Esophagus muscularis mucosa (tissue), 4 donors: ENCODE measurements at regions not wholly inside any gene's neighbourhood (a gene's known extent, or its start where the extent isn't known, plus 50 kb on each side); places are given as distances from the start of the nearest gene placed in this dataset.

ENCODE experiments used
- EP300 ChIP-seq: sonication (generic); formaldehyde crosslinking; IDR thresholded peaks from one replicate; pipeline ENCODE4 v1.6.1; 2017; ENCODE audit warnings: antibody characterized with exemption
- POLR2A ChIP-seq: fragments of 450-650 bp; IDR thresholded peaks from one replicate; pipeline ENCODE4 v1.6.1; 2017; ENCODE audit warnings: antibody characterized with exemption, moderate library complexity, mild to moderate bottlenecking, low read depth
- POLR2AphosphoS5 ChIP-seq, 2 donors: sonication (generic); formaldehyde crosslinking; IDR thresholded peaks; one replicate each; pipeline ENCODE4 v1.6.1; 2017; ENCODE audit warnings: antibody characterized with exemption in 2 of 2
- TF ChIP-seq, protein P1 (sequence below), 3 experiments: fragments of 200-600 bp in 2 of 3; fragments of 450-650 bp in 1 of 3; sonication (generic) in 2 of 3; IDR thresholded peaks; one replicate each; pipeline ENCODE4 v1.5.1; 2017 to 2019; ENCODE audit warnings: antibody characterized with exemption in 3 of 3, mild to moderate bottlenecking in 2 of 3, moderate library complexity in 1 of 3

- TF ChIP-seq, protein P1, sequence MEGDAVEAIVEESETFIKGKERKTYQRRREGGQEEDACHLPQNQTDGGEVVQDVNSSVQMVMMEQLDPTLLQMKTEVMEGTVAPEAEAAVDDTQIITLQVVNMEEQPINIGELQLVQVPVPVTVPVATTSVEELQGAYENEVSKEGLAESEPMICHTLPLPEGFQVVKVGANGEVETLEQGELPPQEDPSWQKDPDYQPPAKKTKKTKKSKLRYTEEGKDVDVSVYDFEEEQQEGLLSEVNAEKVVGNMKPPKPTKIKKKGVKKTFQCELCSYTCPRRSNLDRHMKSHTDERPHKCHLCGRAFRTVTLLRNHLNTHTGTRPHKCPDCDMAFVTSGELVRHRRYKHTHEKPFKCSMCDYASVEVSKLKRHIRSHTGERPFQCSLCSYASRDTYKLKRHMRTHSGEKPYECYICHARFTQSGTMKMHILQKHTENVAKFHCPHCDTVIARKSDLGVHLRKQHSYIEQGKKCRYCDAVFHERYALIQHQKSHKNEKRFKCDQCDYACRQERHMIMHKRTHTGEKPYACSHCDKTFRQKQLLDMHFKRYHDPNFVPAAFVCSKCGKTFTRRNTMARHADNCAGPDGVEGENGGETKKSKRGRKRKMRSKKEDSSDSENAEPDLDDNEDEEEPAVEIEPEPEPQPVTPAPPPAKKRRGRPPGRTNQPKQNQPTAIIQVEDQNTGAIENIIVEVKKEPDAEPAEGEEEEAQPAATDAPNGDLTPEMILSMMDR (IDR thresholded peaks at IDR 0.05), result no peak
- TF ChIP-seq POLR2A (no peak), EP300 (no peak), POLR2AphosphoS5 (IDR thresholded peaks at IDR 0.05) (no peak)
Observed at GRCh38 chr11:122045181-122045586, 70.8 kb downstream of the BLID start.
